SK-N-SH (cell line): ENCODE measurements at regions not wholly inside any gene's neighbourhood (a gene's known extent, or its start where the extent isn't known, plus 50 kb on each side); places are given as distances from the start of the nearest gene placed in this dataset.

ENCODE experiments used
- CTCF ChIA-PET: fragments of 300-600, 350-600 bp; formaldehyde crosslinking; extraction: SDS; loops from one replicate; lab custom pipeline; 2021; lab: Yijun Ruan, JAX
- POLR2A ChIA-PET: fragments of 350-600 bp; sonication (Branson Sonifier 250); formaldehyde crosslinking; extraction: SDS; loops from one replicate; lab custom pipeline; 2020; ENCODE audit warnings: antibody characterized with exemption, inconsistent platforms; lab: Yijun Ruan, JAX
- DNase-seq: peaks from one replicate; pipeline ENCODE4 v3.0.0; 2012
- H2AFZ ChIP-seq: fragments of 200-600 bp; sonication (generic); 2 replicates; pipeline ENCODE4 v1.8.1; 2016; ENCODE audit warnings: antibody characterized with exemption, mild to moderate bottlenecking, low read depth
- H3F3A ChIP-seq: fragments of 200-600 bp; sonication (generic); replicated peaks from 2 replicates; pipeline ENCODE3; 2016; ENCODE audit warnings: antibody characterized with exemption, mild to moderate bottlenecking; ENCODE audit not compliant: insufficient read depth
- H3K27ac ChIP-seq, 2 experiments: fragments of 200-500 bp in 1 of 2; fragments of 200-600 bp in 1 of 2; sonication (Bioruptor generic) in 1 of 2; sonication (generic), shearing (Covaris generic) in 1 of 2; 2 replicates each; pipeline versions ENCODE4 v1.5.1 to v1.6.1; 2014 to 2016; ENCODE audit warnings: low read depth in 2 of 2, inconsistent platforms in 1 of 2, low read length in 1 of 2, mild to moderate bottlenecking in 1 of 2, mixed read lengths in 1 of 2
- H3K27me3 ChIP-seq: fragments of 200-600 bp; sonication (generic), shearing (Covaris generic); 2 replicates; pipeline ENCODE4 v1.6.1; 2016; ENCODE audit warnings: mixed run types; ENCODE audit not compliant: insufficient read depth
- H3K36me3 ChIP-seq, 2 experiments: fragments of 200-500 bp in 1 of 2; fragments of 200-600 bp in 1 of 2; sonication (Bioruptor generic) in 1 of 2; sonication (generic) in 1 of 2; replicated peaks in 1 of 2; 2 replicates each; pipeline versions ENCODE3 to v1.5.1; 2014 to 2016; ENCODE audit warnings: low read length in 1 of 2, mild to moderate bottlenecking in 1 of 2; ENCODE audit not compliant: insufficient read depth in 2 of 2, control insufficient read depth in 1 of 2
- H3K4me1 ChIP-seq, 2 experiments: fragments of 200-500 bp in 1 of 2; fragments of 200-600 bp in 1 of 2; sonication (Bioruptor generic) in 1 of 2; sonication (generic), shearing (Covaris generic) in 1 of 2; 2 replicates each; pipeline versions ENCODE4 v1.5.1 to v1.6.1; 2014 to 2016; ENCODE audit warnings: low read depth in 1 of 2, low read length in 1 of 2, mixed run types in 1 of 2; ENCODE audit not compliant: insufficient read depth in 2 of 2, control insufficient read depth in 1 of 2
- H3K4me2 ChIP-seq: fragments of 200-600 bp; sonication (generic), shearing (Covaris generic); 2 replicates; pipeline ENCODE4 v1.6.1; 2017; ENCODE audit warnings: mixed run types
- H3K4me3 ChIP-seq, 2 experiments: fragments of 200-500 bp in 1 of 2; fragments of 200-600 bp in 1 of 2; sonication (Bioruptor generic) in 1 of 2; sonication (generic), shearing (Covaris generic) in 1 of 2; 2 replicates each; pipeline versions ENCODE4 v1.5.1 to v1.8.1; 2014 to 2016; ENCODE audit warnings: low read depth in 2 of 2, inconsistent platforms in 1 of 2, low read length in 1 of 2, mild to moderate bottlenecking in 1 of 2, mixed read lengths in 1 of 2, moderate library complexity in 1 of 2
- H3K79me2 ChIP-seq: fragments of 200-600 bp; sonication (generic); 2 replicates; pipeline ENCODE4 v1.8.1; 2017; ENCODE audit warnings: mild to moderate bottlenecking; ENCODE audit not compliant: insufficient read depth
- H3K9ac ChIP-seq: fragments of 200-600 bp; sonication (generic); 2 replicates; pipeline ENCODE4 v1.6.1; 2017; ENCODE audit warnings: mixed run types
- H3K9me2 ChIP-seq: fragments of 200-600 bp; sonication (generic); 2 replicates; pipeline ENCODE4 v1.6.1; 2017; ENCODE audit warnings: mixed run types
- H3K9me3 ChIP-seq: fragments of 200-600 bp; sonication (generic); 2 replicates; pipeline ENCODE4 v1.6.1; 2017; ENCODE audit warnings: mixed run types, mild to moderate bottlenecking, moderate library complexity
- H4K20me1 ChIP-seq: fragments of 200-600 bp; sonication (generic); 2 replicates; pipeline ENCODE4 v1.6.1; 2017; ENCODE audit warnings: mild to moderate bottlenecking, mixed run types; ENCODE audit not compliant: insufficient read depth
- CHD2 ChIP-seq: fragments of 150-350 bp; IDR thresholded peaks from 2 replicates; pipeline ENCODE4 v1.6.1; 2018; ENCODE audit warnings: low read length; ENCODE audit not compliant: partially characterized antibody
- CTCF ChIP-seq: fragments of 200-600 bp; sonication (generic); IDR thresholded peaks from 2 replicates; pipeline ENCODE4 v1.6.1; 2017; ENCODE audit warnings: antibody characterized with exemption, mild to moderate bottlenecking, moderate library complexity
- ELF1 ChIP-seq: IDR thresholded peaks from 2 replicates; pipeline ENCODE4 v1.4.0; 2012
- GABPA ChIP-seq: IDR thresholded peaks from 2 replicates; pipeline ENCODE4 v1.4.0; 2012; ENCODE audit warnings: low read depth, mild to moderate bottlenecking
- JUND ChIP-seq: IDR thresholded peaks from 2 replicates; pipeline ENCODE4 v1.4.0; 2012
- MXI1 ChIP-seq: IDR thresholded peaks from 2 replicates; pipeline ENCODE4 v1.6.1; 2012; ENCODE audit warnings: mild to moderate bottlenecking, low read depth, low read length, improper control_type of control experiment
- PBX3 ChIP-seq: IDR thresholded peaks from 2 replicates; pipeline ENCODE4; 2012
- POLR2AphosphoS5 ChIP-seq: IDR thresholded peaks from 2 replicates; pipeline ENCODE4 v1.6.1; 2012; ENCODE audit warnings: low read depth, low read length
- RAD21 ChIP-seq: IDR thresholded peaks from 2 replicates; pipeline ENCODE4 v1.6.1; 2012; ENCODE audit warnings: mild to moderate bottlenecking, low read length
- RCOR1 ChIP-seq: fragments of 150-350 bp; IDR thresholded peaks from 2 replicates; pipeline ENCODE4 v1.6.1; 2017; ENCODE audit warnings: antibody characterized with exemption, low read length
- RFX5 ChIP-seq: IDR thresholded peaks from 2 replicates; pipeline ENCODE4 v1.6.1; 2012; ENCODE audit warnings: mild to moderate bottlenecking, improper control_type of control experiment, low read length
- RXRA ChIP-seq: IDR thresholded peaks from 2 replicates; pipeline ENCODE4 v1.4.0; 2012; ENCODE audit warnings: low read depth, mild to moderate bottlenecking, borderline replicate concordance
- SIN3A ChIP-seq: IDR thresholded peaks from 2 replicates; pipeline ENCODE4 v1.6.1; 2012; ENCODE audit warnings: low read depth, mild to moderate bottlenecking, low read length, moderate library complexity, borderline replicate concordance
- SMC3 ChIP-seq: IDR thresholded peaks from 2 replicates; pipeline ENCODE4 v1.6.1; 2012; ENCODE audit warnings: low read depth, low read length, improper control_type of control experiment
- TAF1 ChIP-seq: IDR thresholded peaks from 2 replicates; pipeline ENCODE4 v1.6.1; 2012; ENCODE audit warnings: low read depth, mild to moderate bottlenecking, low read length, moderate library complexity, borderline replicate concordance
- TCF12 ChIP-seq: IDR thresholded peaks from 2 replicates; pipeline ENCODE4 v1.4.0; 2012
- TEAD4 ChIP-seq: IDR thresholded peaks from 2 replicates; pipeline ENCODE4 v1.4.0; 2012; ENCODE audit warnings: mild to moderate bottlenecking, borderline replicate concordance; ENCODE audit not compliant: insufficient read depth
- ZBTB33 ChIP-seq: IDR thresholded peaks from 2 replicates; pipeline ENCODE4 v1.4.0; 2012; ENCODE audit warnings: low read depth, borderline replicate concordance
- WGBS: methylation state at CpG from one replicate; pipeline ENCODE4 v1.1.6; 2017; ENCODE audit warnings: low lambda C conversion rate; 5-methylcytosine and 5-hydroxymethylcytosine counted together

GRCh38 chr10:28801869-28802268 lies 124.5 kb downstream of the BAMBI start:
- H3K9me2 ChIP-seq = no peaks in the 10 kb centered on the region
- no peak overlapping the region for H3K4me2 ChIP-seq
- POLR2A ChIA-PET = no interaction called here
- H3K27ac ChIP-seq = no peak overlapping the region
- H3K4me1 ChIP-seq = peaks cover 4 to 17% of the 10 kb centered on the region in 2 experiments; a peak in 2 of 4 replicates
- CTCF ChIA-PET = no interaction called here
- H3F3A ChIP-seq = no peaks in the 10 kb centered on the region
- H3K9me3 ChIP-seq = no peaks in the 10 kb centered on the region
- H3K36me3 ChIP-seq = no peaks in the 10 kb centered on the region
- DNase-seq = no peak
- TF ChIP-seq MXI1 (no peak), SIN3A (no peak), TEAD4 (no peak), RAD21 (no peak), POLR2AphosphoS5 (no peak), SMC3 (no peak), TCF12 (no peak), TAF1 (no peak), PBX3 (no peak), JUND (no peak), RXRA (no peak)
- WGBS = 73% methylated on average over 1 of the region's 1 CpG
- no peak overlapping the region for H2AFZ ChIP-seq
- H3K4me3 ChIP-seq = no peak overlapping the region
- no peaks in the 10 kb centered on the region for H4K20me1 ChIP-seq
- no peak overlapping the region for H3K9ac ChIP-seq
- H3K27me3 ChIP-seq = no peaks in the 10 kb centered on the region
- H3K79me2 ChIP-seq = no peaks in the 10 kb centered on the region

- TF ChIP-seq RFX5 = no peak
- Histone ChIP-seq H3K27me3 (no peaks in the 10 kb centered on the region), H3K4me2 (no peak overlapping the region), H3K9me3 (no peaks in the 10 kb centered on the region), H3K9me2 (no peaks in the 10 kb centered on the region), H3K27ac (no peak overlapping the region), H2AFZ (no peak overlapping the region), H3K79me2 (no peaks in the 10 kb centered on the region), H3K4me1 (peaks cover 0 to 27% of the 10 kb centered on the region in 2 experiments; a peak in 2 of 4 replicates), H4K20me1 (no peaks in the 10 kb centered on the region), H3F3A (no peaks in the 10 kb centered on the region), H3K4me3 (no peak overlapping the region), H3K36me3 (no peaks in the 10 kb centered on the region), H3K9ac (no peak overlapping the region)
- CTCF ChIA-PET = no interaction called here
- POLR2A ChIA-PET = no interaction called here
- 100% methylated on average over 1 of the region's 1 CpG for WGBS
- no peak for DNase-seq
Observed at GRCh38 chr10:28805390-28805789, 128.1 kb downstream of the BAMBI start.

GRCh38 chr10:28806488-28806941 lies 129.2 kb downstream of the BAMBI start:
- TF ChIP-seq ELF1 (no peak), RCOR1 (no peak), CTCF (no peak), GABPA (no peak), ZBTB33 (no peak), CHD2 (no peak), MXI1 (no peak)
- TF ChIP-seq, all 33 proteins: peak for 0
- Histone ChIP-seq H3K4me1 (peaks cover 0 to 23% of the 10 kb centered on the region in 2 experiments; a peak in 2 of 4 replicates), H3K9me2 (no peaks in the 10 kb centered on the region), H3K4me3 (no peak overlapping the region), H2AFZ (no peak overlapping the region), H3K27me3 (no peaks in the 10 kb centered on the region), H3K4me2 (no peak overlapping the region), H3K9ac (no peak overlapping the region), H3F3A (no peaks in the 10 kb centered on the region), H3K27ac (peak overlapping the region in 1 of 2 experiments; percentile 96; a peak in 2 of 4 replicates), H3K79me2 (no peaks in the 10 kb centered on the region), H3K9me3 (no peaks in the 10 kb centered on the region), H4K20me1 (no peaks in the 10 kb centered on the region), H3K36me3 (no peaks in the 10 kb centered on the region)
- ChIA-PET CTCF (interaction anchor here (0.6 to 1.9 kb wide), 9 partner anchors 8 to 498 kb away, joined by 3 to 9 read pairs (median 3); no protein-coding TSS in a partner anchor), POLR2A (no interaction called here)
- DNase-seq = no peak
- 77% methylated on average over 5 of the region's 5 CpGs for WGBS
